ENCODE measurements at regions not wholly inside any gene's neighbourhood (a gene's known extent, or its start where the extent isn't known, plus 50 kb on each side); places are given as distances from the start of the nearest gene placed in this dataset.

GRCh38 chr5:167104351-167104750 lies 1187.1 kb upstream of the WWC1 start:
- TF ChIP-seq CTCF (IDR thresholded peaks at IDR 0.05; ENCODE audit: poor library complexity) (no peak), EZH2 (IDR thresholded peaks at IDR 0.05; ENCODE audit: borderline replicate concordance) (no peak), EZH2phosphoT487 (IDR thresholded peaks at IDR 0.05; ENCODE audit: low read depth, severe bottlenecking, unreplicated experiment) (no peak)

Measured in hepatocyte (in vitro differentiated cells).